GM20000 (cell line): ENCODE measurements at regions not wholly inside any gene's neighbourhood (a gene's known extent, or its start where the extent isn't known, plus 50 kb on each side); places are given as distances from the start of the nearest gene placed in this dataset.

Experiments
- DNase-seq: peaks from one replicate; pipeline ENCODE4 v3.0.0; 2012; ENCODE audit warnings: low spot score
- TF ChIP-seq, protein P1 (sequence below): IDR thresholded peaks from 2 replicates; pipeline ENCODE4 v1.5.1; 2012; ENCODE audit warnings: mild to moderate bottlenecking, control low read depth; ENCODE audit errors: extremely low read depth, missing control alignments

DNA sequence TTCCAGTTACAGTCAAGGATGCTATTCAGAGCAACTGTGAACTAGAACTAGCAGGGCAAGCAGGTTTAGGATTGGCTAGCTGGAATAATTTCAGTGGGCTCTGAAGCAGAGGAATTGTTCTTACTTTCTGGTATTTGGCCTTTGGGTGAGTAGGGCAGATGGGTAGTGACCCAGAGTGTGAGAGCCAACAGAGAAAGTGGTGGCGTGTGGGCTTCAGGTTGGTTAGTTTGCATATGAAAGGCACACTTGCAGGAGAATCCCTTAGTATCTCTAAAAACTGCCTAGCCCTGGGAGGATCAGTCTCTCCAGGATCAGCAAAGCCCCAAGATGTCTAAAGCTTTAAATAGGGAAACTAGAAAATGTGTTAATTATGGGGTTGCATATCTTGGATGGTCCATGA is 67.6 kb upstream of the LRRC8B start:
- TF ChIP-seq, protein P1, sequence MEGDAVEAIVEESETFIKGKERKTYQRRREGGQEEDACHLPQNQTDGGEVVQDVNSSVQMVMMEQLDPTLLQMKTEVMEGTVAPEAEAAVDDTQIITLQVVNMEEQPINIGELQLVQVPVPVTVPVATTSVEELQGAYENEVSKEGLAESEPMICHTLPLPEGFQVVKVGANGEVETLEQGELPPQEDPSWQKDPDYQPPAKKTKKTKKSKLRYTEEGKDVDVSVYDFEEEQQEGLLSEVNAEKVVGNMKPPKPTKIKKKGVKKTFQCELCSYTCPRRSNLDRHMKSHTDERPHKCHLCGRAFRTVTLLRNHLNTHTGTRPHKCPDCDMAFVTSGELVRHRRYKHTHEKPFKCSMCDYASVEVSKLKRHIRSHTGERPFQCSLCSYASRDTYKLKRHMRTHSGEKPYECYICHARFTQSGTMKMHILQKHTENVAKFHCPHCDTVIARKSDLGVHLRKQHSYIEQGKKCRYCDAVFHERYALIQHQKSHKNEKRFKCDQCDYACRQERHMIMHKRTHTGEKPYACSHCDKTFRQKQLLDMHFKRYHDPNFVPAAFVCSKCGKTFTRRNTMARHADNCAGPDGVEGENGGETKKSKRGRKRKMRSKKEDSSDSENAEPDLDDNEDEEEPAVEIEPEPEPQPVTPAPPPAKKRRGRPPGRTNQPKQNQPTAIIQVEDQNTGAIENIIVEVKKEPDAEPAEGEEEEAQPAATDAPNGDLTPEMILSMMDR, result no peak
- DNase-seq, result no peak

- TF ChIP-seq, protein P1, result no peak
- no peak for DNase-seq
Observed at GRCh38 chr1:89459081-89459480, 65.5 kb upstream of the LRRC8B start.

- no peak for DNase-seq
- TF ChIP-seq, protein P1, result no peak
Observed at GRCh38 chr1:89460325-89460724, 64.3 kb upstream of the LRRC8B start.

DNA sequence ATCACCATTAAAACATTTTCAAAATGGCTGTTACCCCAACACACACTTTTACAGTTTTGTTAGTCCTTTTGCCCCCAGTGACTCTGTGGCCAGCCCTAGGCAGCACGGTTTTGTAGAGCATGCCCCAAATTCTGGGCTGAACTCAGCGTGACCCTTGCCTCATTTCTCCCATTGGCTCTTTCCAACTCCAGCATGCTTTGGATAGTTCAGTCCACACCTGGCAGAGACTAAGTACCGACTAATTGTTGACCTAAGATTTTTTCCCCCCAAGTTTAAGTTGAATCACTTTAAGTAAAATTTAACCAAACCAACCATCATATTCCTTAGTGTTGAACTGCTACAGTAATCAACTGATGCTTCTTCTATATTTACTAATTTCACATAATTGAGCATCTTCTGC is 62.4 kb upstream of the LRRC8B start:
- no peak for DNase-seq
- TF ChIP-seq, protein P1, result no peak

GRCh38 chr1:89464008-89464407 is 60.6 kb upstream of the LRRC8B start:
- no peak for DNase-seq
- TF ChIP-seq, protein P1, result no peak

DNA sequence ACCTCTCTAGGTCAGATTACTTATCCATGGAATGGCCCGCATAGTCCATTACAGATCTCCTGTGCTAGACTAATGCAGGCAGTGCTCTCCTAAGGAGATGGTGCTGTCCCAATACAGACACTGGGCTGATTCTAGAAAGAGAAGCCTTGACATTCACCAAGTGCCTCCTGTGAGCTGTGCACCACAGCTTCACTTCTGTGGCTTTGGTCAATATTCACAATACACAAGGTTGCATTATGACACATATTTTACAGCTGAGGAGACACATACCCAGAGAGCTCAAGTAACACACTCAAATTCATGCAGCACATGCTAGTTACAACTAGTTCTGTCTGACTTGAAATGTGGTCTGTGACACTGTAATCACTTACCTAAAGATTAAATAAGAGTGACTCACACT is 59.4 kb upstream of the LRRC8B start:
- no peak for DNase-seq
- TF ChIP-seq, protein P1, result no peak

DNA sequence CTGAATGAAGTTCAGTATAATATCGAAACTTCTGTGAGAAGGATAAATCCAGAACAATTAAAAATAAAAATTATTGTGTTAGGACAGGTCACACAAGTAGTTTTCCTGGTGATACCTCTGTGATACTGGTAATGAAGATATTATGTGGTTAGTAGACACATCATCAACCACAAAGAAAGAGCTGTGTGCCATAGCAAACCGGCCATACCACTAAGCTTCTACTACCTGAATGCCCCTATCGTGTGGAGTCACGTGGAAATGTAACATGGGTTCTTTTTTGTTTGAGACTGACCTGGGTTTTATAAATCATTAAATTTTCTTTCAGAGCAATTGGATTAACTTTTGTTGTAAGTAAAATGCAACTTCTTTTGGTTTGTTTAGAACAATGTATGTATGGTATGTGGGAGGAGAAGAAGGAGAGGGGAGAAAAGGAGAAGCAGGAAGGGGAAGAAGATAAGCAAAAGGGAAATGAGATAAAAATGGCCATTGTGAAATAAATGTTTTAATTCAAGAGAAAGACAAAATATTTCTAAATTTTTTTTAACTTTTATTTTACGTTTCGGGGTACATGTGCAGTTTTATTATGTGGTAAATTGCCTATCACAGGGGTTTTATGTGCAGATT is 58.2 kb upstream of the LRRC8B start:
- DNase-seq, result no peak
- TF ChIP-seq, protein P1, result no peak
